ENCODE measurements at regions not wholly inside any gene's neighbourhood (a gene's known extent, or its start where the extent isn't known, plus 50 kb on each side); places are given as distances from the start of the nearest gene placed in this dataset.

DNA sequence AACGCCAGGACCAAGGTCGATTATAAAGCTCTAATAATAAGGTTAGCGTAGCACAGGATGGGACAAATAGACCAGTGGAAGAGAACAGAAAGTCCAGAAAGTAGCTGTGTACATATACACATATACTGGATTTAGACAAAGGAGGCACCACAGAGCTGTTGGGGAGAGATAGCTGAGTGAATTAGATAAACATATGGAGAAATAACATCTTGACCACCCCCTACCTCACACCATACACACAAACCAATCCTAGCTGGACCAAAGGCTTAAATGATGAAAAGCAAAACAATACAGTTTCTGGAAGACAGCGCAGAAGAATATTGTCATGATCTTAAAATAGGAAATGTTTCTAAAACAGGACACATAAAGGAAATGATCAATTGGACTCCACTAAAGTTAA lies 112.9 kb downstream of the PXDC1 start:
- TF ChIP-seq, protein P1, sequence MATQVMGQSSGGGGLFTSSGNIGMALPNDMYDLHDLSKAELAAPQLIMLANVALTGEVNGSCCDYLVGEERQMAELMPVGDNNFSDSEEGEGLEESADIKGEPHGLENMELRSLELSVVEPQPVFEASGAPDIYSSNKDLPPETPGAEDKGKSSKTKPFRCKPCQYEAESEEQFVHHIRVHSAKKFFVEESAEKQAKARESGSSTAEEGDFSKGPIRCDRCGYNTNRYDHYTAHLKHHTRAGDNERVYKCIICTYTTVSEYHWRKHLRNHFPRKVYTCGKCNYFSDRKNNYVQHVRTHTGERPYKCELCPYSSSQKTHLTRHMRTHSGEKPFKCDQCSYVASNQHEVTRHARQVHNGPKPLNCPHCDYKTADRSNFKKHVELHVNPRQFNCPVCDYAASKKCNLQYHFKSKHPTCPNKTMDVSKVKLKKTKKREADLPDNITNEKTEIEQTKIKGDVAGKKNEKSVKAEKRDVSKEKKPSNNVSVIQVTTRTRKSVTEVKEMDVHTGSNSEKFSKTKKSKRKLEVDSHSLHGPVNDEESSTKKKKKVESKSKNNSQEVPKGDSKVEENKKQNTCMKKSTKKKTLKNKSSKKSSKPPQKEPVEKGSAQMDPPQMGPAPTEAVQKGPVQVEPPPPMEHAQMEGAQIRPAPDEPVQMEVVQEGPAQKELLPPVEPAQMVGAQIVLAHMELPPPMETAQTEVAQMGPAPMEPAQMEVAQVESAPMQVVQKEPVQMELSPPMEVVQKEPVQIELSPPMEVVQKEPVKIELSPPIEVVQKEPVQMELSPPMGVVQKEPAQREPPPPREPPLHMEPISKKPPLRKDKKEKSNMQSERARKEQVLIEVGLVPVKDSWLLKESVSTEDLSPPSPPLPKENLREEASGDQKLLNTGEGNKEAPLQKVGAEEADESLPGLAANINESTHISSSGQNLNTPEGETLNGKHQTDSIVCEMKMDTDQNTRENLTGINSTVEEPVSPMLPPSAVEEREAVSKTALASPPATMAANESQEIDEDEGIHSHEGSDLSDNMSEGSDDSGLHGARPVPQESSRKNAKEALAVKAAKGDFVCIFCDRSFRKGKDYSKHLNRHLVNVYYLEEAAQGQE (IDR thresholded peaks at IDR 0.05; ENCODE audit: insufficient read depth in 1 of 2, low read depth in 2 of 2, low read length in 1 of 2), result no peak
- TF ChIP-seq, protein P2, sequence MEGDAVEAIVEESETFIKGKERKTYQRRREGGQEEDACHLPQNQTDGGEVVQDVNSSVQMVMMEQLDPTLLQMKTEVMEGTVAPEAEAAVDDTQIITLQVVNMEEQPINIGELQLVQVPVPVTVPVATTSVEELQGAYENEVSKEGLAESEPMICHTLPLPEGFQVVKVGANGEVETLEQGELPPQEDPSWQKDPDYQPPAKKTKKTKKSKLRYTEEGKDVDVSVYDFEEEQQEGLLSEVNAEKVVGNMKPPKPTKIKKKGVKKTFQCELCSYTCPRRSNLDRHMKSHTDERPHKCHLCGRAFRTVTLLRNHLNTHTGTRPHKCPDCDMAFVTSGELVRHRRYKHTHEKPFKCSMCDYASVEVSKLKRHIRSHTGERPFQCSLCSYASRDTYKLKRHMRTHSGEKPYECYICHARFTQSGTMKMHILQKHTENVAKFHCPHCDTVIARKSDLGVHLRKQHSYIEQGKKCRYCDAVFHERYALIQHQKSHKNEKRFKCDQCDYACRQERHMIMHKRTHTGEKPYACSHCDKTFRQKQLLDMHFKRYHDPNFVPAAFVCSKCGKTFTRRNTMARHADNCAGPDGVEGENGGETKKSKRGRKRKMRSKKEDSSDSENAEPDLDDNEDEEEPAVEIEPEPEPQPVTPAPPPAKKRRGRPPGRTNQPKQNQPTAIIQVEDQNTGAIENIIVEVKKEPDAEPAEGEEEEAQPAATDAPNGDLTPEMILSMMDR (IDR thresholded peaks at IDR 0.05), result no peak
- no peak for TF ChIP-seq POLR2AphosphoS5 (IDR thresholded peaks at IDR 0.05; ENCODE audit: low read depth, low read length)
